ENCODE measurements at regions not wholly inside any gene's neighbourhood (a gene's known extent, or its start where the extent isn't known, plus 50 kb on each side); places are given as distances from the start of the nearest gene placed in this dataset.
A peak's percentile ranks its signal among the peaks of the same experiment; 100 is the strongest.
"Not testable (repeated sequence)": the region's sequence is repeated elsewhere in the genome, so short reads cannot be mapped to it uniquely, and the experiment has no call there.

GRCh38 chr6:63510353-63510686 is 62.0 kb upstream of the LOC128125822 start:
- TF ChIP-seq ZNF19 (tag by site-specific recombination; IDR thresholded peaks at IDR 0.05; ENCODE audit: low read depth), result no peak
- no peak for TF ChIP-seq ZBTB21 (tag by site-specific recombination; IDR thresholded peaks at IDR 0.05)
- TF ChIP-seq PRDM10 (tag by site-specific recombination; IDR thresholded peaks at IDR 0.05), result peak; percentile 83
- no peak for TF ChIP-seq TCF7L2 (IDR thresholded peaks at IDR 0.05; ENCODE audit: borderline replicate concordance, low read depth, low read length)
- TF ChIP-seq ZNF362 (tag by site-specific recombination; IDR thresholded peaks at IDR 0.05), result 0 out of 2 replicates have a peak, but pooled peaks have one; percentile 45
- no peak for TF ChIP-seq ZBTB7A (tag by site-specific recombination; IDR thresholded peaks at IDR 0.05; ENCODE audit: low read depth)
- ChIA-PET CTCF (interaction anchor here (2.9 kb wide), 1 partner anchor 64 kb away, joined by 9 read pairs; no protein-coding TSS in a partner anchor), POLR2A (no interaction called here)
- Histone ChIP-seq H3K36me3 (ENCODE audit: control insufficient read depth in 2 of 2, insufficient read depth in 1 of 2, low read length in 2 of 2) (no peaks in the 10 kb centered on the region), H3K4me3 (ENCODE audit: low read depth, low read length) (no peak overlapping the region), H3K27ac (ENCODE audit: extremely low read depth, low read depth, low read length) (no peak overlapping the region), H3K9me3 (ENCODE audit: control insufficient read depth, insufficient read depth, low read depth, low read length) (no peaks in the 10 kb centered on the region), H3K4me1 (ENCODE audit: control insufficient read depth, insufficient read depth, low read length) (peaks cover 3% of the 10 kb centered on the region; the same call in 1 of the 2 replicates)

GRCh38 chr6:63510849-63511248 is 61.4 kb upstream of the LOC128125822 start:
- POLR2A ChIA-PET, result no interaction called here
- Histone ChIP-seq H3K4me3 (ENCODE audit: low read depth, low read length) (no peak overlapping the region), H3K9me3 (ENCODE audit: control insufficient read depth, insufficient read depth, low read depth, low read length) (no peaks in the 10 kb centered on the region), H3K27ac (ENCODE audit: extremely low read depth, low read depth, low read length) (no peak overlapping the region), H3K4me1 (ENCODE audit: control insufficient read depth, insufficient read depth, low read length) (peaks cover 3% of the 10 kb centered on the region; the same call in 1 of the 2 replicates), H3K36me3 (ENCODE audit: control insufficient read depth in 2 of 2, insufficient read depth in 1 of 2, low read length in 2 of 2) (no peaks in the 10 kb centered on the region)
- TF ChIP-seq BCL11A (tag by site-specific recombination; IDR thresholded peaks at IDR 0.05; ENCODE audit: low read depth) (no peak), ZNF394 (tag by site-specific recombination; IDR thresholded peaks at IDR 0.05; ENCODE audit: borderline replicate concordance) (no peak)
- CTCF ChIA-PET, result interaction anchor here (1.1 to 2.9 kb wide), 2 partner anchors 11 to 64 kb away, joined by 5 to 9 read pairs; no protein-coding TSS in a partner anchor

- H3K9me3 ChIP-seq (ENCODE audit: control insufficient read depth, insufficient read depth, low read depth, low read length), result no peaks in the 10 kb centered on the region
- H3K4me1 ChIP-seq (ENCODE audit: control insufficient read depth, insufficient read depth, low read length), result peaks cover 3% of the 10 kb centered on the region; the same call in 1 of the 2 replicates
- CTCF ChIA-PET, result no interaction called here
- TF ChIP-seq SALL2 (tag by site-specific recombination; IDR thresholded peaks at IDR 0.05; ENCODE audit: borderline replicate concordance) (no peak), ZNF629 (tag by site-specific recombination; IDR thresholded peaks at IDR 0.05) (no peak), ZIC2 (tag by site-specific recombination; IDR thresholded peaks at IDR 0.05) (peak; percentile 52)
- no peak overlapping the region for H3K27ac ChIP-seq (ENCODE audit: extremely low read depth, low read depth, low read length)
- POLR2A ChIA-PET, result no interaction called here
- no peaks in the 10 kb centered on the region for H3K36me3 ChIP-seq (ENCODE audit: control insufficient read depth in 2 of 2, insufficient read depth in 1 of 2, low read length in 2 of 2)
- H3K4me3 ChIP-seq (ENCODE audit: low read depth, low read length), result no peak overlapping the region
These were observed 57.6 kb upstream of the LOC128125822 start for GRCh38 chr6:63514488-63515173.

- H3K4me1 ChIP-seq (ENCODE audit: control insufficient read depth, insufficient read depth, low read length); CTCF ChIA-PET; POLR2A ChIA-PET; H3K9me3 ChIP-seq (ENCODE audit: control insufficient read depth, insufficient read depth, low read depth, low read length); H3K36me3 ChIP-seq (ENCODE audit: control insufficient read depth in 2 of 2, insufficient read depth in 1 of 2, low read length in 2 of 2); H3K27ac ChIP-seq (ENCODE audit: extremely low read depth, low read depth, low read length); H3K4me3 ChIP-seq (ENCODE audit: low read depth, low read length): not testable (repeated sequence)
These were observed 57.1 kb upstream of the LOC128125822 start for GRCh38 chr6:63515227-63515626.

Data from HEK293 (cell line).